ENCODE measurements at regions not wholly inside any gene's neighbourhood (a gene's known extent, or its start where the extent isn't known, plus 50 kb on each side); places are given as distances from the start of the nearest gene placed in this dataset.

DNA sequence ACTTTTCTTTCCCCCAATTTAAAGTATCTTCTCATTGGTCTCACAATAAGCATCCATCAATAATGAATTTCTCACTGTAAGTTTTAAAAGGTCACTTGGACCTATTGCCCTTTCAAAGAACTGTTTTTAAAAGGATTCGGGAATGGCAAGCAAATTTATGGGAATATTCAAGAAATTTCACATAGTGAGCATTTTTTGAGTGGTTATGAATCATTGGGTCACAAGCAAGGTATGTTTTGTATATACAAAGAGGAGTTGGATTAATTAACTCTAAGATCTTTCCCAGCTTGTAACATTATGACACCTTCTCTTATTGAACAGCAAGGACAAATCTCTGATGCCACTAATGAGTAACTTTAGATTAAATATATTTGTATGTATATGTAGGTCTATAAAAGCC lies 165.0 kb downstream of the MOXD1 start:
- TF ChIP-seq MYC (IDR thresholded peaks at IDR 0.05; ENCODE audit: insufficient read depth, insufficient read length, insufficient replicate concordance, low read length, severe bottlenecking) (no peak), ZBTB40 (IDR thresholded peaks at IDR 0.05; ENCODE audit: borderline replicate concordance) (no peak), SMARCA5 (IDR thresholded peaks at IDR 0.05) (no peak), RFX5 (IDR thresholded peaks at IDR 0.05; ENCODE audit: low read depth, low read length) (no peak), ATF3 (IDR thresholded peaks at IDR 0.05; ENCODE audit: borderline replicate concordance, extremely low read depth, low read depth, low read length) (no peak), CTCF (IDR thresholded peaks at IDR 0.05 in 2 of 3, conservative IDR thresholded peaks at IDR 0.05 in 1 of 3; ENCODE audit: control insufficient read depth in 2 of 3, extremely low read depth in 1 of 3, insufficient read depth in 1 of 3, low read depth in 3 of 3, low read length in 3 of 3) (no peak), POU2F2 (IDR thresholded peaks at IDR 0.05; ENCODE audit: borderline replicate concordance, low read depth, low read length) (no peak)
- TF ChIP-seq, protein P1, sequence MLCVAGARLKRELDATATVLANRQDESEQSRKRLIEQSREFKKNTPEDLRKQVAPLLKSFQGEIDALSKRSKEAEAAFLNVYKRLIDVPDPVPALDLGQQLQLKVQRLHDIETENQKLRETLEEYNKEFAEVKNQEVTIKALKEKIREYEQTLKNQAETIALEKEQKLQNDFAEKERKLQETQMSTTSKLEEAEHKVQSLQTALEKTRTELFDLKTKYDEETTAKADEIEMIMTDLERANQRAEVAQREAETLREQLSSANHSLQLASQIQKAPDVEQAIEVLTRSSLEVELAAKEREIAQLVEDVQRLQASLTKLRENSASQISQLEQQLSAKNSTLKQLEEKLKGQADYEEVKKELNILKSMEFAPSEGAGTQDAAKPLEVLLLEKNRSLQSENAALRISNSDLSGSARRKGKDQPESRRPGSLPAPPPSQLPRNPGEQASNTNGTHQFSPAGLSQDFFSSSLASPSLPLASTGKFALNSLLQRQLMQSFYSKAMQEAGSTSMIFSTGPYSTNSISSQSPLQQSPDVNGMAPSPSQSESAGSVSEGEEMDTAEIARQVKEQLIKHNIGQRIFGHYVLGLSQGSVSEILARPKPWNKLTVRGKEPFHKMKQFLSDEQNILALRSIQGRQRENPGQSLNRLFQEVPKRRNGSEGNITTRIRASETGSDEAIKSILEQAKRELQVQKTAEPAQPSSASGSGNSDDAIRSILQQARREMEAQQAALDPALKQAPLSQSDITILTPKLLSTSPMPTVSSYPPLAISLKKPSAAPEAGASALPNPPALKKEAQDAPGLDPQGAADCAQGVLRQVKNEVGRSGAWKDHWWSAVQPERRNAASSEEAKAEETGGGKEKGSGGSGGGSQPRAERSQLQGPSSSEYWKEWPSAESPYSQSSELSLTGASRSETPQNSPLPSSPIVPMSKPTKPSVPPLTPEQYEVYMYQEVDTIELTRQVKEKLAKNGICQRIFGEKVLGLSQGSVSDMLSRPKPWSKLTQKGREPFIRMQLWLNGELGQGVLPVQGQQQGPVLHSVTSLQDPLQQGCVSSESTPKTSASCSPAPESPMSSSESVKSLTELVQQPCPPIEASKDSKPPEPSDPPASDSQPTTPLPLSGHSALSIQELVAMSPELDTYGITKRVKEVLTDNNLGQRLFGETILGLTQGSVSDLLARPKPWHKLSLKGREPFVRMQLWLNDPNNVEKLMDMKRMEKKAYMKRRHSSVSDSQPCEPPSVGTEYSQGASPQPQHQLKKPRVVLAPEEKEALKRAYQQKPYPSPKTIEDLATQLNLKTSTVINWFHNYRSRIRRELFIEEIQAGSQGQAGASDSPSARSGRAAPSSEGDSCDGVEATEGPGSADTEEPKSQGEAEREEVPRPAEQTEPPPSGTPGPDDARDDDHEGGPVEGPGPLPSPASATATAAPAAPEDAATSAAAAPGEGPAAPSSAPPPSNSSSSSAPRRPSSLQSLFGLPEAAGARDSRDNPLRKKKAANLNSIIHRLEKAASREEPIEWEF (IDR thresholded peaks at IDR 0.05; ENCODE audit: insufficient replicate concordance, low read depth, low read length): no peak

Data from GM12878 (cell line).